Left lung (tissue), 4 donors: ENCODE measurements at regions not wholly inside any gene's neighbourhood (a gene's known extent, or its start where the extent isn't known, plus 50 kb on each side); places are given as distances from the start of the nearest gene placed in this dataset.

Experiments used
- ATAC-seq: fragments of 200-7000 bp; cut with Tn5 transposase; one replicate; pipeline ENCODE4 v1.9.1; 2020; ENCODE audit warnings: moderate library complexity
- DNase-seq, 4 donors: peaks; one replicate each; pipeline ENCODE4 v3.0.0-alpha.2; 2013 to 2020
- H3K27ac ChIP-seq, 2 donors: fragments of 200-600 bp; sonication (generic) in 1 of 2; one replicate each; pipeline versions ENCODE4 v1.5.0 to v1.8.0; 2020 to 2021
- H3K27me3 ChIP-seq, 2 donors: fragments of 200-600 bp; sonication (generic) in 1 of 2; one replicate each; pipeline versions ENCODE4 v1.5.0 to v1.8.0; 2020 to 2021
- H3K36me3 ChIP-seq, 2 donors: fragments of 200-600 bp; sonication (generic) in 1 of 2; one replicate each; pipeline versions ENCODE4 v1.5.0 to v1.8.0; 2020 to 2021
- H3K4me1 ChIP-seq, 2 donors: fragments of 200-600 bp; one replicate each; pipeline ENCODE4 v1.8.0; 2021
- H3K4me3 ChIP-seq, 2 donors: fragments of 200-600 bp; sonication (generic) in 1 of 2; one replicate each; pipeline versions ENCODE4 v1.5.0 to v1.8.0; 2020 to 2021; ENCODE audit warnings: mild to moderate bottlenecking in 1 of 2
- H3K9me3 ChIP-seq, 2 donors: fragments of 200-600 bp; sonication (generic) in 1 of 2; one replicate each; pipeline versions ENCODE4 v1.5.0 to v1.8.0; 2020 to 2021
- intact Hi-C, 2 donors: fragments of 100-400 bp; cut with DNase I; formaldehyde crosslinking; loops; one replicate each; pipeline versions ENCODE4 v1.11.2 to v1.14.2; 2022
- TF ChIP-seq, protein P1 (sequence below), 2 donors: fragments of 200-600 bp; sonication (generic) in 1 of 2; IDR thresholded peaks; one replicate each; pipeline versions ENCODE4 v1.5.0 to v1.8.0; 2021; ENCODE audit warnings: antibody characterized with exemption in 2 of 2
- donor health status: DM: no; HTN: yes; CAD: no.
- donor health status: DM: no; HTN: no; CAD: no.

DNA sequence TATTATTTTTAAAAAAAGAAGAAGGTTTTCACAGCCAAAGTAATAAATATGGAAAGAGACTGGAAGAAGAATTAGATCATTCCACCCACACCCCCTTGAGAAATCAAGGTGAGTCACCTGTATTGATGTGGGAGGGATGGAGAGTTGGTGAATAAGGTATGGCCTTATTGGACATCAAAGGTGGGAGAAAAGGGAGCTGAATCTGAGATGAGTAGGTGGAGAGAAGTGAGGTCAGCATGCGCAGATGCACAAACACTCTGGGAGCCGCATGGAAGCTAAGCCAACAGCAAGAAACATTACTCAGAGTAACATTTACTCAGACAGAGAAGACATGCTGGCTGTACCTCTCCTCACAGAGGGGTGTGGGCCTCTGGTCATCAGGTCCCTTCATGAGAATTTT, 113.1 kb upstream of the FOXG1 start:
- H3K27me3 ChIP-seq: no peaks in the 10 kb centered on the region
- H3K27ac ChIP-seq: no peak overlapping the region
- no peaks in the 10 kb centered on the region for H3K9me3 ChIP-seq
- no peak overlapping the region for H3K4me3 ChIP-seq
- no peak for ATAC-seq
- no peaks in the 10 kb centered on the region for H3K36me3 ChIP-seq
- DNase-seq: no peak
- intact Hi-C loops: no loop called here
- TF ChIP-seq, protein P1, sequence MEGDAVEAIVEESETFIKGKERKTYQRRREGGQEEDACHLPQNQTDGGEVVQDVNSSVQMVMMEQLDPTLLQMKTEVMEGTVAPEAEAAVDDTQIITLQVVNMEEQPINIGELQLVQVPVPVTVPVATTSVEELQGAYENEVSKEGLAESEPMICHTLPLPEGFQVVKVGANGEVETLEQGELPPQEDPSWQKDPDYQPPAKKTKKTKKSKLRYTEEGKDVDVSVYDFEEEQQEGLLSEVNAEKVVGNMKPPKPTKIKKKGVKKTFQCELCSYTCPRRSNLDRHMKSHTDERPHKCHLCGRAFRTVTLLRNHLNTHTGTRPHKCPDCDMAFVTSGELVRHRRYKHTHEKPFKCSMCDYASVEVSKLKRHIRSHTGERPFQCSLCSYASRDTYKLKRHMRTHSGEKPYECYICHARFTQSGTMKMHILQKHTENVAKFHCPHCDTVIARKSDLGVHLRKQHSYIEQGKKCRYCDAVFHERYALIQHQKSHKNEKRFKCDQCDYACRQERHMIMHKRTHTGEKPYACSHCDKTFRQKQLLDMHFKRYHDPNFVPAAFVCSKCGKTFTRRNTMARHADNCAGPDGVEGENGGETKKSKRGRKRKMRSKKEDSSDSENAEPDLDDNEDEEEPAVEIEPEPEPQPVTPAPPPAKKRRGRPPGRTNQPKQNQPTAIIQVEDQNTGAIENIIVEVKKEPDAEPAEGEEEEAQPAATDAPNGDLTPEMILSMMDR (IDR thresholded peaks at IDR 0.05): no peak
- H3K4me1 ChIP-seq: no peaks in the 10 kb centered on the region

DNA sequence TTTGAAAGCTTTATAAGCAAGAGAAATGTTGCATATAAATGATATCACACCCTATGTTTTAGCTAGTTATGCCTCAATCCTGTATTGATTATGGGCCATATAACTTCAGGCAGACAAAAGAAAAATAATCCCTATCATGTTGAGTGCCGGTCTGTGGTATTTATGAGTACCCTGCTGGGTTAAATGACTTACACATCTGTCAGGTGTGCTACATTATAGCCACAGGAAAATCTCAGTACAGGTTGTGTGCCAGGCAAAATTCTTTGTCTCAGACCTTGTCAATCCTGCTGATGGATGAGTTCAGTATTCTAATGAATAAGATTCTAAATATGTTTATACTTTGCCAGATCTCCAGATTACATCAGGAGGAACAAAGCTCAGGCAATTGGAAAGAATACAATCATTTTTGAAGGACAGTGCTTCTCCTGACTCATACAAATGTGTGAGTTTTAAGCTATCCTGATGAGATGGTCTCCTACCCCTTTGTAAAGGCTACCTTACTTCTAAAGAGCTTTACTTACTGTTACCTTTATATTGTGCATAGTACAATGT, 109.8 kb upstream of the FOXG1 start:
- H3K9me3 ChIP-seq: no peaks in the 10 kb centered on the region
- H3K27me3 ChIP-seq: no peaks in the 10 kb centered on the region
- no peak for ATAC-seq
- no peaks in the 10 kb centered on the region for H3K36me3 ChIP-seq
- H3K4me1 ChIP-seq: no peaks in the 10 kb centered on the region
- intact Hi-C loops: no loop called here
- no peak overlapping the region for H3K27ac ChIP-seq
- no peak for DNase-seq
- H3K4me3 ChIP-seq: no peak overlapping the region
- TF ChIP-seq, protein P1 (IDR thresholded peaks at IDR 0.05): no peak

DNA sequence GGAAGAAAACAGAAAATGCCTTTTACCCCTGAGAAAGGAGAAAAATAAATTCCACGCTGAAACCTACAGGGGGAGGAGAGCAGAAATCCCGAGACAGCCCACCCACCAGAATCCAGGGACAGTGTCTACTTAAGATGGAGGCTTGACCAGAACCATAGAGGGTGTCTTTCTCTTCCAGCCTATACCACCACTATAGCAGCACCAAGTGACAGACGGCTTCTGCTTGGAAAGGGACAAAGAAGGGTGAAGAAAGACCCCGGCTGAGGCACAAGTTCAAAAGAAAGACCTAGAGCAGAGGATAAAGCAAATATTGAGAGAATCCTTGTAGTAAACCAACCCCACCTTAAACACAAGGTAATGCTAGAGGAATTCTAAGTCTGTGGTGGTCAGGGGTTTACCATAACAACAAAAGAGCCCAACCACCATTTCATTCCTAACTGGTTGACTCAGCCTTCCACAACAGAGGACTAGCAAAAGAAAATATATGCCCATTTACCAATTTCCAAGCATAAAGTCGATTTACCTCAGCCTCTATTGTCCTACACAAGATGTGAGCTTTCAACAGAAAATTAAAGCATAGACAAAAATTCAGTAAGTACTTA, 105.3 kb upstream of the FOXG1 start:
- Histone ChIP-seq H3K9me3 (no peaks in the 10 kb centered on the region), H3K27me3 (no peaks in the 10 kb centered on the region), H3K4me3 (no peak overlapping the region), H3K27ac (no peak overlapping the region), H3K4me1 (no peaks in the 10 kb centered on the region), H3K36me3 (no peaks in the 10 kb centered on the region)
- TF ChIP-seq, protein P1 (IDR thresholded peaks at IDR 0.05): no peak
- ATAC-seq: no peak
- intact Hi-C loops: no loop called here
- DNase-seq: no peak

- no peak overlapping the region for H3K27ac ChIP-seq
- no peaks in the 10 kb centered on the region for H3K36me3 ChIP-seq
- no peak overlapping the region for H3K4me3 ChIP-seq
- no peaks in the 10 kb centered on the region for H3K9me3 ChIP-seq
- no peaks in the 10 kb centered on the region for H3K27me3 ChIP-seq
- TF ChIP-seq, protein P1 (IDR thresholded peaks at IDR 0.05): no peak
- intact Hi-C loops: no loop called here
- ATAC-seq (no peak), DNase-seq (no peak)
- no peaks in the 10 kb centered on the region for H3K4me1 ChIP-seq
Measured at GRCh38 chr14:28666961-28667360, 99.6 kb upstream of the FOXG1 start.

- DNase-seq (no peak), ATAC-seq (no peak)
- Histone ChIP-seq H3K4me1 (no peaks in the 10 kb centered on the region), H3K36me3 (no peaks in the 10 kb centered on the region), H3K9me3 (no peaks in the 10 kb centered on the region), H3K27ac (no peak overlapping the region), H3K4me3 (no peak overlapping the region), H3K27me3 (no peaks in the 10 kb centered on the region)
- intact Hi-C loops: no loop called here
- TF ChIP-seq, protein P1 (IDR thresholded peaks at IDR 0.05): no peak
Measured at GRCh38 chr14:28671425-28671824, 95.2 kb upstream of the FOXG1 start.
